AG09319 (cell line): ENCODE measurements at regions not wholly inside any gene's neighbourhood (a gene's known extent, or its start where the extent isn't known, plus 50 kb on each side); places are given as distances from the start of the nearest gene placed in this dataset.

Source experiments
- DNase-seq: peaks from one replicate; pipeline ENCODE4 v3.0.0-alpha.2; 2010; ENCODE audit warnings: low read depth; ENCODE audit errors: extremely low read depth
- TF ChIP-seq, protein P1 (sequence below): IDR thresholded peaks from 2 replicates; pipeline ENCODE4 v1.5.1; 2011; ENCODE audit warnings: low read depth, mild to moderate bottlenecking, inconsistent platforms, low read length, moderate library complexity

DNA sequence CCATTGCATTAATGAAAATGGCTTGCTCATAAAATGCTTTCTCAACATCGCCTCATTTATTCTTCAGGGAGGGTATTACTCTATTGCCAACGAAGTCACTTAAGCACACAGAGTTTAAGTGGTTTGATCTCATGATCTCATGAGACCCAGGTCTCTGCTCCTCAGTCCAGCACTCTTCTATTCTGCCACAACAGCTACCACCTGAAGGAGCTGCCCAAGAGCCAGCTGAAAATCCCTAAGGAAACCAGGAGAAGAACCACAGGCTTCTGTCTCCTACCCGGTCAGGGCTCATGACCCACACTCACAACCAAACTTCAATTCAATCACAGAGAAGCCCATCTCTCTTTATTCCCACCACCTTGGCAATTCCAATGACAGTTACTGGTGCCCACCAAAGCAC is 85.5 kb upstream of the GPM6B start:
- TF ChIP-seq, protein P1, sequence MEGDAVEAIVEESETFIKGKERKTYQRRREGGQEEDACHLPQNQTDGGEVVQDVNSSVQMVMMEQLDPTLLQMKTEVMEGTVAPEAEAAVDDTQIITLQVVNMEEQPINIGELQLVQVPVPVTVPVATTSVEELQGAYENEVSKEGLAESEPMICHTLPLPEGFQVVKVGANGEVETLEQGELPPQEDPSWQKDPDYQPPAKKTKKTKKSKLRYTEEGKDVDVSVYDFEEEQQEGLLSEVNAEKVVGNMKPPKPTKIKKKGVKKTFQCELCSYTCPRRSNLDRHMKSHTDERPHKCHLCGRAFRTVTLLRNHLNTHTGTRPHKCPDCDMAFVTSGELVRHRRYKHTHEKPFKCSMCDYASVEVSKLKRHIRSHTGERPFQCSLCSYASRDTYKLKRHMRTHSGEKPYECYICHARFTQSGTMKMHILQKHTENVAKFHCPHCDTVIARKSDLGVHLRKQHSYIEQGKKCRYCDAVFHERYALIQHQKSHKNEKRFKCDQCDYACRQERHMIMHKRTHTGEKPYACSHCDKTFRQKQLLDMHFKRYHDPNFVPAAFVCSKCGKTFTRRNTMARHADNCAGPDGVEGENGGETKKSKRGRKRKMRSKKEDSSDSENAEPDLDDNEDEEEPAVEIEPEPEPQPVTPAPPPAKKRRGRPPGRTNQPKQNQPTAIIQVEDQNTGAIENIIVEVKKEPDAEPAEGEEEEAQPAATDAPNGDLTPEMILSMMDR = no peak
- DNase-seq = no peak

DNA sequence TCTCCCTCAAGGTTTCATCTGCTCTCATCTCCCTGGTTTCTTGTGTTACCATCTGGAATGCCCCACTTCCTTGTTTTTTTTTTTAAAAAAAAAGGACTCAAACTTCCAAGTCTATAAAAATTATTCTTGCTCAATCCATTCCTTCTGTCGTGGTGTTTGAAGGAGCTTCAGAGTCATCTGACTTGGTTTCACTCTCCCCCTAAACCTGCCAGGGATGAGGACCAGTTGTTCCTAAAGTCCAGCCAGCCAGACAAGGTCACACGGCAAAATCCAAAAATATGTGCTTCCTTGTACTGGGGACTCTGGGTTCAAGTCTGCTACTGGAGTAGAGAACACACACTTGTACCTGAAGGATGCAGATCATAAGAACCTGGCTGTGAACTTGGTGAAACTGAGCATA is 84.5 kb upstream of the GPM6B start:
- no peak for DNase-seq
- TF ChIP-seq, protein P1 = no peak

DNA sequence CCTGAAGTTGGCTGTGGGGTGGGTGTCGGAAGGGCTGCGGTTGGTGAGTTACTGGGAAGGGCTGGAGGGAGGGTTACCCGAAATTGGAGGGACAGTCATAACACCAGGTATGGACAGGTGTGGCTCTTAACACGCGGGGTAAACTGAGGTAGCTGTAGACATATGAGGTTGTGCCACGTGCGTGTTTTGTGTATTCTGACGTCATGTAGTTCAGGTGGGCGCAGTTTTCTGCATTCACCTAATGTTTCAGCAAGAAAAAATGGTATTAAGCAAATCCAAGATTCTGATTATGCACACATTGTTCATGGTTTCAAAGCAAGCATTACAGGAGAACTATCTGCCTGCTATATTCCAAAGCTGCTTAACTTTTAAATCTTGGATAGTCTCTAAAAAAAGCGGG is 83.5 kb upstream of the GPM6B start:
- TF ChIP-seq, protein P1 = no peak
- no peak for DNase-seq

DNA sequence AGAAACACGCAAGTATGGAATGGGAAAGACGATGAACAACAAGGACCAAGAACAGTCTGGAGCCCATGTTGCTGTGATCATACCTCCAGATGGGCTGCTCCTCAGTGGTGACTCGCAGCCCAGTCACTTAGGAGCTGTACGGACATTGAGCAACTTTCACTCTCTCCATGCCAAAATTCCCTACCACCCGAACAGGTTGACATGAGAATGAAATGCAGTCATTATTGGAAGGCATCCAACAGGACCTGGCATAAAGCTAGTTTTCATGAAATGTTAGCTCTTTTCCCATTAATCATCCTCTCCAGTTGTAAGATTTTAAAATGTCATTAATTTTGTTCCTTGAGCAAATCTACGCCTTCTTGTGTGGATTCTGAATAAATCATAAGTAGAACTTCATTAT is 82.7 kb upstream of the GPM6B start:
- TF ChIP-seq, protein P1 = no peak
- DNase-seq = peak; percentile 28

DNA sequence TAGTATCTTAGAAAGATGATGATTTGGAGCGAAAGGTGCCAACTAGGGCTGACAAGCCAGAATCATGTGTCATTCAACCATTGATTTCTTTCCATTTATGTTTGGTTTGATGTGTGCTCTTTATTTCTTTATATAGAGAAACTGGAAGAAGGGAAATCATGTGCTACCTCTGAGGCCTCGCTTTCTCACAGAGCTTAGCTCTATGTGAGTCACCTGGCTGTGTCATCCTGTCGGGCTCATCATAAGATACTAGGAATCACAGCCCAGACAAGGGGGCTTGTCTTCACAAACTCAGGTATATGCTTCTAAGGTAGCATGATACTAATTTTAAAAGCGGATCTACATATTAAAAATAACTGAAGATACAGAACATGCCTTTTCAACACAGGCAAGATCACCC is 81.7 kb upstream of the GPM6B start:
- no peak for DNase-seq
- TF ChIP-seq, protein P1 = no peak

DNA sequence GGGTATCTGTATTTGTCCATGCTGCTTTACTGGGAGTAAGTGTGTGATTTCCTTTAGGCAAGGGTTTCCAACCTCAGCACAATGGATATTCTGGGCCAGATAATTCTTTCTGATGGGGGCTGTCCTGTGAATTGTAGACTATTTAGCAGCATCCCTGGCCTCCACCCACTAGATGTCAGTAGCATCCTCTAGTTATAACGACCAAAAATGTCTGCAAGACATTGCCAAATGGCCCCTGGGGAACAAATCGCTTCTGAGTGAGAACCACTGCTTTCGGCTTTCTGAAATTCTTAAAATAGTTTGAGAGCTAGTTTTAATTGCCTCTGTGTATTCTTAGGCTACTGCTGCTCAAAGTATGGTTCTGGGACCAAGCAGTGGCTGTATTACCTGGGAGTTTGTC is 81.2 kb upstream of the GPM6B start:
- no peak for DNase-seq
- TF ChIP-seq, protein P1 = peak; percentile 16; the same call in 1 of the 2 replicates

DNA sequence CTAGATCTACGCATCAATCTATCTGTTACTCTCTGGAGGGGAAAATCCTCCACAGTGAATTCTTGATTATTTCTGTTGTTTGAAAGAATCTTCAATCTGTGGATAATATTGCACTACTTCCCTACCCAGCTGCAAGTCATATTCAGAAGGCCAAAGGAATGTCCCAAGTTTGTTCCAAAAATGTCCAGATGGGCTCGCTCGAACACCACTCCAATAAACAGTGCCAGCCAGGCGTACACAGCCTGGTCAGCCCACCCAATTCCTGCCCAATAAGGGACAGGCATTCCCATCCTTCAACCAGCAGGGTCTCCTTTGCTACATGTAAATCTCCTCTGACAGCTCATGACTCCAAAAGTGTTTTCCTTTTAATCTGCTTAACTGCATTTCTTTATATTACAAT is 80.7 kb upstream of the GPM6B start:
- no peak for DNase-seq

More for the DNA sequence above, 80.7 kb upstream of the GPM6B start:
- TF ChIP-seq, protein P1 = no peak
